B cell (primary cell): ENCODE measurements at regions not wholly inside any gene's neighbourhood (a gene's known extent, or its start where the extent isn't known, plus 50 kb on each side); places are given as distances from the start of the nearest gene placed in this dataset.

Experiments
- ATAC-seq: fragments of 200-7000 bp; cut with Tn5 transposase; one replicate; pipeline ENCODE4 v1.10.0; 2021; ENCODE audit warnings: low read depth, mild to moderate bottlenecking, moderate number of reproducible peaks, moderate library complexity
- CTCF ChIA-PET: fragments of 350-600 bp; sonication (Branson Sonifier 250); formaldehyde crosslinking; loops from one replicate; lab custom pipeline; 2021; ENCODE audit warnings: antibody characterized with exemption, inconsistent platforms; lab: Charles Lee
- POLR2A ChIA-PET: fragments of 350-600 bp; sonication (Branson Sonifier 250); formaldehyde crosslinking; loops from one replicate; lab custom pipeline; 2021; ENCODE audit warnings: antibody characterized with exemption; lab: Charles Lee
- DNase-seq: peaks from one replicate; pipeline ENCODE4 v3.0.0; 2013
- H2AFZ ChIP-seq: 2 replicates; pipeline ENCODE4 v1.6.1; 2012; ENCODE audit warnings: mild to moderate bottlenecking, low read depth, low read length; ENCODE audit not compliant: insufficient read depth, poor library complexity, severe bottlenecking
- H3K27ac ChIP-seq, 2 donors: 1 replicate in 1 of 2; 2 replicates in 1 of 2; pipeline ENCODE4 v1.5.1; 2012 to 2013; ENCODE audit warnings: low read length in 2 of 2, mild to moderate bottlenecking in 2 of 2, moderate library complexity in 1 of 2
- H3K27me3 ChIP-seq, 4 experiments: fragments of 200-600 bp in 1 of 4; sonication (generic) in 1 of 4; replicated peaks in 1 of 4; 1 replicate in 2 of 4; 2 replicates in 2 of 4; pipeline versions ENCODE4 v1.6.1 to v1.7.0; 2013 to 2016; ENCODE audit warnings: low read length in 3 of 4, mild to moderate bottlenecking in 2 of 4, mixed read lengths in 1 of 4, moderate library complexity in 1 of 4; ENCODE audit not compliant: insufficient read depth in 4 of 4, control insufficient read depth in 3 of 4; ENCODE audit errors: control extremely low read depth in 1 of 4
- H3K36me3 ChIP-seq, 2 experiments: replicated peaks in 1 of 2; 1 replicate in 1 of 2; 2 replicates in 1 of 2; pipeline versions ENCODE4 v1.6.1 to v1.7.1; 2013; ENCODE audit warnings: low read length in 1 of 2; ENCODE audit not compliant: insufficient read depth in 2 of 2, control insufficient read depth in 1 of 2; ENCODE audit errors: control extremely low read depth in 1 of 2, extremely low read depth in 1 of 2
- H3K4me1 ChIP-seq, 2 donors: fragments of 200-600 bp in 1 of 2; sonication (generic) in 1 of 2; 1 replicate in 1 of 2; 2 replicates in 1 of 2; pipeline versions ENCODE4 v1.5.1 to v1.6.1; 2013 to 2017; ENCODE audit warnings: low read length in 2 of 2; ENCODE audit not compliant: control insufficient read depth in 2 of 2, insufficient read depth in 2 of 2
- H3K4me2 ChIP-seq: replicated peaks from 2 replicates; pipeline ENCODE3; 2012; ENCODE audit warnings: mild to moderate bottlenecking, low read depth, low read length; ENCODE audit not compliant: poor library complexity, severe bottlenecking
- H3K4me3 ChIP-seq, 5 experiments: fragments of 200-600 bp in 1 of 5; sonication (generic) in 1 of 5; 1 replicate in 3 of 5; 2 replicates in 2 of 5; pipeline versions ENCODE4 v1.5.1 to v1.7.0; 2011 to 2016; ENCODE audit warnings: low read length in 4 of 5, mild to moderate bottlenecking in 4 of 5, low read depth in 2 of 5, control low read depth in 1 of 5, moderate library complexity in 1 of 5; ENCODE audit not compliant: insufficient read depth in 1 of 5; ENCODE audit errors: control extremely low read depth in 1 of 5, extremely low read depth in 1 of 5
- H3K79me2 ChIP-seq: fragments of 200-600 bp; sonication (generic); one replicate; pipeline ENCODE4 v1.6.0; 2016; ENCODE audit warnings: low read length; ENCODE audit not compliant: control insufficient read depth, insufficient read depth
- H3K9ac ChIP-seq: fragments of 200-600 bp; sonication (generic); 2 replicates; pipeline ENCODE4 v1.6.1; 2017; ENCODE audit warnings: mild to moderate bottlenecking, low read length, moderate library complexity
- H3K9me3 ChIP-seq, 3 donors: one replicate each; pipeline versions ENCODE4 v1.6.1 to v1.7.1; 2013; ENCODE audit warnings: low read length in 2 of 3; ENCODE audit not compliant: control insufficient read depth in 2 of 3, insufficient read depth in 1 of 3; ENCODE audit errors: control extremely low read depth in 1 of 3
- H4K20me1 ChIP-seq: 2 replicates; pipeline ENCODE4 v1.6.0; 2012; ENCODE audit warnings: mild to moderate bottlenecking, low read length; ENCODE audit not compliant: insufficient read depth, control insufficient read depth, poor library complexity, severe bottlenecking
- H3K27ac Mint-ChIP-seq: one replicate; pipeline ENCODE4 v1.8.0; 2021; ENCODE audit warnings: mixed read lengths
- H3K27me3 Mint-ChIP-seq: one replicate; pipeline ENCODE4 v1.8.0; 2021; ENCODE audit warnings: mixed read lengths
- H3K4me1 Mint-ChIP-seq: one replicate; pipeline ENCODE4 v1.8.0; 2021; ENCODE audit warnings: mixed read lengths
- H3K4me3 Mint-ChIP-seq: one replicate; pipeline ENCODE4 v1.8.0; 2021; ENCODE audit warnings: mixed read lengths
- H3K9me3 Mint-ChIP-seq: one replicate; pipeline ENCODE4 v1.8.0; 2022; ENCODE audit warnings: mixed read lengths; ENCODE audit not compliant: insufficient read depth
- CTCF ChIP-seq: fragments of 200-600 bp; IDR thresholded peaks from one replicate; pipeline ENCODE4 v1.8.0; 2022; ENCODE audit warnings: antibody characterized with exemption, mild to moderate bottlenecking
- EZH2 ChIP-seq: IDR thresholded peaks from 2 replicates; pipeline ENCODE4 v1.6.1; 2012; ENCODE audit warnings: borderline replicate concordance, low read depth, mild to moderate bottlenecking, moderate library complexity, low read length; ENCODE audit not compliant: insufficient read depth, poor library complexity, severe bottlenecking
- WGBS: methylation state at CpG from one replicate; pipeline ENCODE4 v1.1.5; 2013; ENCODE audit warnings: missing lambda C conversion rate; ENCODE audit not compliant: insufficient coverage; 5-methylcytosine and 5-hydroxymethylcytosine counted together
- intact Hi-C: fragments of 100-400 bp; cut with micrococcal nuclease; formaldehyde crosslinking; loops from one replicate; pipeline ENCODE4 v1.10.0; 2022

- Mint-ChIP-seq H3K27me3 (no peaks in the 10 kb centered on the region), H3K4me3 (no peak overlapping the region)
- intact Hi-C loops = no loop called here
Observed at GRCh38 chr5:86112249-86112648, 505.5 kb upstream of the COX7C start.

GRCh38 chr5:86115164-86115563 is 502.6 kb upstream of the COX7C start:
- H3K4me1 Mint-ChIP-seq = no peaks in the 10 kb centered on the region
- Histone ChIP-seq H3K4me2 (no peak overlapping the region), H4K20me1 (no peaks in the 10 kb centered on the region), H3K27me3 (no peaks in the 10 kb centered on the region), H2AFZ (no peak overlapping the region), H3K4me1 (no peaks in the 10 kb centered on the region), H3K4me3 (no peak overlapping the region), H3K27ac (no peak overlapping the region), H3K36me3 (no peaks in the 10 kb centered on the region), H3K9ac (no peak overlapping the region), H3K79me2 (no peaks in the 10 kb centered on the region), H3K9me3 (no peaks in the 10 kb centered on the region)
- intact Hi-C loops = no loop called here
- H3K27ac Mint-ChIP-seq = no peak overlapping the region
- H3K27me3 Mint-ChIP-seq = no peaks in the 10 kb centered on the region
- no peak overlapping the region for H3K4me3 Mint-ChIP-seq
- no peak for TF ChIP-seq CTCF
- TF ChIP-seq EZH2 = no peak
- peaks cover 3% of the 10 kb centered on the region for H3K9me3 Mint-ChIP-seq
- ATAC-seq (no peak), DNase-seq (no peak)
- POLR2A ChIA-PET = no interaction called here
- WGBS = no CpG with 5 or more reads among the region's 1 CpG
- CTCF ChIA-PET = no interaction called here

More at GRCh38 chr5:86112249-86112648, 505.5 kb upstream of the COX7C start:
- Mint-ChIP-seq H3K27ac (no peak overlapping the region), H3K9me3 (peaks cover 10% of the 10 kb centered on the region), H3K4me1 (no peaks in the 10 kb centered on the region)
- H2AFZ ChIP-seq = no peak overlapping the region
- no peak overlapping the region for H3K4me3 ChIP-seq
- no peaks in the 10 kb centered on the region for H3K36me3 ChIP-seq
- H3K79me2 ChIP-seq = no peaks in the 10 kb centered on the region
- no peak for TF ChIP-seq EZH2
- H3K4me1 ChIP-seq = no peaks in the 10 kb centered on the region
- H3K9me3 ChIP-seq = peaks cover 0 to 7% (median 0%) of the 10 kb centered on the region in 3 donors
- POLR2A ChIA-PET = no interaction called here
- H4K20me1 ChIP-seq = no peaks in the 10 kb centered on the region
- H3K27me3 ChIP-seq = no peaks in the 10 kb centered on the region
- H3K27ac ChIP-seq = no peak overlapping the region
- CTCF ChIA-PET = no interaction called here
- no peak overlapping the region for H3K9ac ChIP-seq
- no peak for ATAC-seq
- no peak overlapping the region for H3K4me2 ChIP-seq
- no peak for DNase-seq
